Gastroesophageal sphincter (tissue), 4 donors: ENCODE measurements at regions not wholly inside any gene's neighbourhood (a gene's known extent, or its start where the extent isn't known, plus 50 kb on each side); places are given as distances from the start of the nearest gene placed in this dataset.

Experiments used
- ATAC-seq: fragments of 150-250 bp; one replicate; pipeline ENCODE4 v1.9.1; 2016; ENCODE audit warnings: mild to moderate bottlenecking, moderate library complexity
- H3K27ac ChIP-seq, 4 donors: fragments of 200-600 bp; sonication (generic) in 3 of 4; 1 replicate in 3 of 4; 2 replicates in 1 of 4; pipeline ENCODE4 v1.5.1; 2016 to 2019
- H3K27me3 ChIP-seq: fragments of 200-600 bp; sonication (generic); one replicate; pipeline ENCODE4 v1.5.1; 2019
- H3K36me3 ChIP-seq, 2 donors: fragments of 200-600 bp; sonication (generic); one replicate each; pipeline ENCODE4 v1.5.1; 2019; ENCODE audit warnings: control low read depth in 1 of 2
- H3K4me1 ChIP-seq, 3 donors: fragments of 200-600 bp; sonication (generic); 1 replicate in 2 of 3; 2 replicates in 1 of 3; pipeline ENCODE4 v1.5.1; 2016 to 2019; ENCODE audit warnings: control low read depth in 2 of 3
- H3K4me3 ChIP-seq, 2 donors: fragments of 200-600 bp; sonication (generic); one replicate each; pipeline ENCODE4 v1.5.1; 2019; ENCODE audit warnings: mild to moderate bottlenecking in 1 of 2, moderate library complexity in 1 of 2
- H3K9me3 ChIP-seq, 3 donors: fragments of 200-600 bp; sonication (generic); one replicate each; pipeline ENCODE4 v1.5.1; 2017 to 2019; ENCODE audit warnings: control low read depth in 2 of 3
- EP300 ChIP-seq: sonication (generic); formaldehyde crosslinking; IDR thresholded peaks from one replicate; pipeline ENCODE4 v1.6.1; 2017; ENCODE audit warnings: antibody characterized with exemption, mild to moderate bottlenecking
- POLR2A ChIP-seq, 2 donors: fragments of 450-650 bp; IDR thresholded peaks; one replicate each; pipeline ENCODE4 v1.6.1; 2017; ENCODE audit warnings: antibody characterized with exemption in 2 of 2, mild to moderate bottlenecking in 2 of 2, moderate library complexity in 1 of 2
- POLR2AphosphoS5 ChIP-seq: sonication (generic); formaldehyde crosslinking; IDR thresholded peaks from one replicate; pipeline ENCODE4 v1.6.1; 2017; ENCODE audit warnings: antibody characterized with exemption
- WGBS, 2 donors: methylation state at CpG; one replicate each; pipeline ENCODE4 v1.1.5; 2018; ENCODE audit warnings: low coverage in 1 of 2; 5-methylcytosine and 5-hydroxymethylcytosine counted together
- TF ChIP-seq, protein P1 (sequence below), 4 experiments: fragments of 200-600 bp in 2 of 4; fragments of 450-650 bp in 2 of 4; sonication (generic) in 1 of 4; IDR thresholded peaks; one replicate each; pipeline ENCODE4 v1.5.1; 2017 to 2019; ENCODE audit warnings: antibody characterized with exemption in 4 of 4, mild to moderate bottlenecking in 2 of 4, moderate library complexity in 2 of 4

DNA sequence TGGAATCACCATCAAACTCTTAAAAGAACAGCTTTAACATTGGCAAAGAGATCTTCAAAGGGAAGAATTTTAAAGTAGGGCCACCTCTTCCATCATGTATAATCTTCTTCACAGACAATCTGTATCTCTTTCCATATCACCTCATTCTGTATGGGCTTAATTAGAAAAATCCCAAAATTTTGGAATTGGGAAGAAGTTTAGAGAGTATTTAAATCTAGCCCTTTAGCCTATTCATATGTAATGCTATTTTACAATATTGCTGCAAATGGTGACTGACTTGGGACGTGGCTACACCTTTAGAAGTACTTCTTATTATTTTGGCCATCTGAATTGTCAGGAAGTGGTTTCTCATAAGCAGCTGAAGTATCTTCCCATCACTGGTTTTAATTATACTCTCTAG is 474.3 kb downstream of the RFPL4B start:
- Histone ChIP-seq H3K36me3 (no peaks in the 10 kb centered on the region), H3K9me3 (no peaks in the 10 kb centered on the region), H3K27me3 (no peaks in the 10 kb centered on the region), H3K4me3 (no peak overlapping the region), H3K27ac (no peak overlapping the region), H3K4me1 (no peaks in the 10 kb centered on the region)
- WGBS, 2 donors, result 74 to 78% methylated on average over 1 of the region's 1 CpG
- TF ChIP-seq, protein P1, sequence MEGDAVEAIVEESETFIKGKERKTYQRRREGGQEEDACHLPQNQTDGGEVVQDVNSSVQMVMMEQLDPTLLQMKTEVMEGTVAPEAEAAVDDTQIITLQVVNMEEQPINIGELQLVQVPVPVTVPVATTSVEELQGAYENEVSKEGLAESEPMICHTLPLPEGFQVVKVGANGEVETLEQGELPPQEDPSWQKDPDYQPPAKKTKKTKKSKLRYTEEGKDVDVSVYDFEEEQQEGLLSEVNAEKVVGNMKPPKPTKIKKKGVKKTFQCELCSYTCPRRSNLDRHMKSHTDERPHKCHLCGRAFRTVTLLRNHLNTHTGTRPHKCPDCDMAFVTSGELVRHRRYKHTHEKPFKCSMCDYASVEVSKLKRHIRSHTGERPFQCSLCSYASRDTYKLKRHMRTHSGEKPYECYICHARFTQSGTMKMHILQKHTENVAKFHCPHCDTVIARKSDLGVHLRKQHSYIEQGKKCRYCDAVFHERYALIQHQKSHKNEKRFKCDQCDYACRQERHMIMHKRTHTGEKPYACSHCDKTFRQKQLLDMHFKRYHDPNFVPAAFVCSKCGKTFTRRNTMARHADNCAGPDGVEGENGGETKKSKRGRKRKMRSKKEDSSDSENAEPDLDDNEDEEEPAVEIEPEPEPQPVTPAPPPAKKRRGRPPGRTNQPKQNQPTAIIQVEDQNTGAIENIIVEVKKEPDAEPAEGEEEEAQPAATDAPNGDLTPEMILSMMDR (IDR thresholded peaks at IDR 0.05), result no peak
- TF ChIP-seq EP300, result no peak
- TF ChIP-seq POLR2AphosphoS5, result no peak
- TF ChIP-seq POLR2A (IDR thresholded peaks at IDR 0.05), result no peak
- no peak for ATAC-seq

DNA sequence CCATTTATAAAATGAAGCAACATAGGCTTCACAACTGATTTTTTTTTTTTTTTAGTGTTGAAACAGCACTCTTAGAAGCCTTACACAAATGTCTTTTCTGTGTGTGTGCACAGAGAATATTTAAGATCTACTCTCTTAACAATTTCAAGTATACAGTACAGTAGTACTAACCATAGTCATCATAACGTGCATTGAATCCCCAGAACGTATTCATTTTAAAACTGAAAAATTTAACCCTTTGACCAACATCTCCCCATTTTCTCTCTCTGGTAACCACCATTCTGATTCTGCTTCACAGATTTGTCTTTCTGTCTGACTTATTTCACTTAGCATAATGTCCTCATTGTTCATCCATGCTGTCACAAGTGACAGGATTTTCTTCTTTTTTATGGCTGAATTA is 475.6 kb downstream of the RFPL4B start:
- ATAC-seq, result no peak
- TF ChIP-seq EP300 (no peak), POLR2AphosphoS5 (no peak), POLR2A (IDR thresholded peaks at IDR 0.05) (no peak)
- TF ChIP-seq, protein P1 (IDR thresholded peaks at IDR 0.05), result no peak
- Histone ChIP-seq H3K4me1 (no peaks in the 10 kb centered on the region), H3K4me3 (no peak overlapping the region), H3K27ac (no peak overlapping the region), H3K9me3 (no peaks in the 10 kb centered on the region), H3K36me3 (no peaks in the 10 kb centered on the region), H3K27me3 (no peaks in the 10 kb centered on the region)
- WGBS, 2 donors, result 77 to 79% methylated on average over 2 of the region's 2 CpGs

DNA sequence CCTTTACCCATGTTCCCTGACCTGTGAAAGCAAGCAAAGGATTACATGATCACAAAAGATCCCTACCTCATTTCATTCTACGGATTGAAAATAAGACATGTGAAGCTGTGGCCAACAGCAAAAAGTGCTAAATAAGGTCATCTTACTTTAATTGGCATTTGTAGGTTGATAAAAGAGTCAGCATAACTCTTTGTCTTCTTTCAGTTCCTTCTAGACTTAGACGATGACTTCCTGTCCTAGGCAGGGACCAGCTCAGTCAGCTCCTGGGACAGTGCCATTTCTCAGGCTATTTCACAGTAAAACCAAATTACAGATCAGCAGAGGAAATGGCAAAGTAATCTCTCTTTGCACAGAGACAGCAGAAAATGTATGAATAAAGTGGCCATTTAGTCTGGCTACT is 480.7 kb downstream of the RFPL4B start:
- WGBS, 2 donors, result 35 to 58% methylated on average over 2 of the region's 2 CpGs
- Histone ChIP-seq H3K4me3 (no peak overlapping the region), H3K27ac (no peak overlapping the region), H3K4me1 (no peaks in the 10 kb centered on the region), H3K27me3 (no peaks in the 10 kb centered on the region), H3K36me3 (no peaks in the 10 kb centered on the region), H3K9me3 (no peaks in the 10 kb centered on the region)
- ATAC-seq, result no peak
- TF ChIP-seq EP300 (no peak), POLR2AphosphoS5 (no peak), POLR2A (IDR thresholded peaks at IDR 0.05) (no peak)
- TF ChIP-seq, protein P1 (IDR thresholded peaks at IDR 0.05), result no peak

DNA sequence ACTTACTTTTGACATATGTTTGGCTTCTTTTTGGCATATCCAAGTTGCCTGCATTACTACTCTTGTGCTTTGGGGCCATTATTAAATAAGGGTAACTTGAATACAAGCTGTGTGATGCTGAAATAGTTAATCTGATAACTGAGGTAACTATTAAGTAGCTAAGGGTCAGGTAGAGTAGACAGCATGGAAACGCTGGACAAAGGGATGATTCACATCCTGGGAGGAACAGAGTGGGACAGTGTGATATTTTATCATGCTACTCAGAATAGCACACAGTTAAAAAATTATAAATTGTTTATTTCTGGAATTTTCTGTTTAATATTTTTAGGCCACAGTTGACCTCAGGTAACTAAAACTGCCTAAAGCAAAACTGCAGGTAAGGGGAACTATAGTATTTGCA is 483.9 kb downstream of the RFPL4B start:
- ATAC-seq, result no peak
- no peaks in the 10 kb centered on the region for H3K9me3 ChIP-seq
- H3K4me3 ChIP-seq, result no peak overlapping the region
- no peak overlapping the region for H3K27ac ChIP-seq
- no peaks in the 10 kb centered on the region for H3K27me3 ChIP-seq
- 33 to 37% methylated on average over 1 of the region's 1 CpG for WGBS, 2 donors
- H3K4me1 ChIP-seq, result no peaks in the 10 kb centered on the region
- TF ChIP-seq EP300 (no peak), POLR2A (IDR thresholded peaks at IDR 0.05) (no peak), POLR2AphosphoS5 (no peak)
- TF ChIP-seq, protein P1 (IDR thresholded peaks at IDR 0.05), result no peak
- no peaks in the 10 kb centered on the region for H3K36me3 ChIP-seq

DNA sequence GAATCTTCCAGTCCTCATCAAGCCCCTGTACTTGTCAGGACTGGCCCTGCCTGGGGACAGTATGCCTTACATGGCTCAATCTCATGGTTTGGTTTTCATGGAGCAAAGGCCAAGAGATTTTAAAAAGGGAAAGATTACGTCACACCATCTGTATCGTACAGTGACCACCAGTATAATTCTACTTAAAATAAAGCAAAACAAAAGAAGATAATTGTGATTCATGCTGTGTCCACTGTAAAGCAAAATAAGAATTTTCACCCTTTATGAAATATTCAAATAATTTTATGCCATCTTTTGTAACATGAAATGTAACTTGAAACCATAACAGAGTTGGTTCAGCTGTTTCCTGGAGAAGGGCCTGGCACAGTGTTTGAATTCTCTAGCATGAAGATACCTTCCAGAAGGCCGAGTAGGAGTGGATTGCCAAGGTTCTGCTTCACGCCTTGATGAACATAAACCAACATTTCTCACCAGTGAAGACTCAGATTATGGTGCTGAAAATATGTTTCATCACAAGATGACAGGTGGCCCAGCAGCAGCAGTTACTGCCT is 486.5 kb downstream of the RFPL4B start:
- no peak for TF ChIP-seq POLR2AphosphoS5
- no peak for TF ChIP-seq POLR2A (IDR thresholded peaks at IDR 0.05)
- TF ChIP-seq EP300, result no peak
- TF ChIP-seq, protein P1 (IDR thresholded peaks at IDR 0.05), result no peak
- Histone ChIP-seq H3K27ac (no peak overlapping the region), H3K27me3 (no peaks in the 10 kb centered on the region), H3K9me3 (no peaks in the 10 kb centered on the region), H3K4me3 (no peak overlapping the region), H3K4me1 (no peaks in the 10 kb centered on the region), H3K36me3 (no peaks in the 10 kb centered on the region)
- no peak for ATAC-seq
- WGBS, 2 donors, result 37 to 77% methylated on average over 3 to 4 of the region's 4 CpGs
